GM19468 (cell line): ENCODE measurements at regions not wholly inside any gene's neighbourhood (a gene's known extent, or its start where the extent isn't known, plus 50 kb on each side); places are given as distances from the start of the nearest gene placed in this dataset.
"Not testable (repeated sequence)": the region's sequence is repeated elsewhere in the genome, so short reads cannot be mapped to it uniquely, and the experiment has no call there.

ENCODE experiments used
- ATAC-seq: cut with Tn5 transposase; IDR thresholded peaks from one replicate; pipeline ENCODE4 v1.9.1; 2021; ENCODE audit warnings: mild to moderate bottlenecking, moderate library complexity, moderate number of reproducible peaks; ENCODE audit not compliant: unreplicated experiment; ENCODE audit errors: extremely low read depth

DNA sequence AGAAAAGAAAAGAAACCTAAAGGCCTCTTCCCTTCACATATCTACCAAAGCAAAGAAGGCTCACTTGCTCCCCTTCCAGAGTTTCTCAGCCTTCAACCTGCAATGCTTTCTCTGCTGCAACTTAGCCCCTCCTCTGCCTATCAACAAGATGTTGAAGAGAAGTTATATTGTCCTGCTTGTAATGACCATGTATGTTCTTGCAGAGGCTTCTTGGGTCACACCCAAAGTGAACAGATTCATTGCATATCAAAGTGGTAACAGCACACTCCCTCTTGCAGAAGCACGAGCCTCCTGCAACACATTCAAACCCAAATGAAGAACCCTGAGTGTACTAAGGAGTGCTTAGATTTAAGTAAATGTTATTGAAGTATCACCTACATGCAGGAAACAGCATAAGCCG lies 494.3 kb downstream of the NTRK2 start:
- ATAC-seq, result no peak

DNA sequence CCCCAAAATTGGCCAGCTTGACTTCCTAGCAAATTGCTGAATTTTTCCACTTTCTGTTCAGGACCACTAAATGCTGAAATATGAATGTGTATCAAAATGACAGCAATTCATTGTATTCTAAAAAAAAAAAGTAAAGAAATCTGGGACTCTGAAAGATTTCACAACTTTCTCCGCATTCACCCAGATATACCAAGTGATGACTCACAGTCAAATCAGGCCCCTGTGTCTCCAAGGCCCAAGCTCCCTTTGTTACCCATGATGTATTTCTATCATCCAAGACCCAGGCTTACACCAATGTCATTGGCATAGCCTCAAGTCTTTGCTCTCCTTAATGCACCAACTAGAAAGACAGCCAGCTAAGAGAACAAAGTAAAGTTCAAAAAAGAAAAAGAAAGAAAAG lies 493.9 kb downstream of the NTRK2 start:
- no peak for ATAC-seq

DNA sequence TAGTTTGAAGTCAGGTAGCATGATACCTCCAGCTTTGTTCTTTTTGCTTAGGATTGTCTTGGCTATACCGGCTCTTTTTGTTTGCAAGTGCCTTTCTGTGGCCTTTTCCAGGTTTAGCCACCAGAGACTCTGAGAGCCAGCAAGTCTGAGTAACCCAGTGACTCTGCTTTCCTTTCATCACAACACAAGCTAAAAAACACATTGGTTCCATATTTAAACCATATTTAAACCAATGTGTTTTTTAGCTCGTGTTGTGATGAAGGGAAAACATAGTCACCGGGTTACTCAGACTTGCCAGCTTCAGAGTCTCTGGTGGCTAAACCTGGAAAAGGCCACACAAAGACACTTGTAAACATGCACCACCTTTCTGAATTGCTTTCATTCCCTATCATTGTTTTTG lies 493.3 kb downstream of the NTRK2 start:
- ATAC-seq, result no peak

- ATAC-seq, result not testable (repeated sequence)
These were observed 491.4 kb downstream of the NTRK2 start for GRCh38 chr9:85160944-85161343.

- no peak for ATAC-seq
These were observed 489.0 kb downstream of the NTRK2 start for GRCh38 chr9:85158512-85158911.

- ATAC-seq, result no peak
These were observed 488.2 kb downstream of the NTRK2 start for GRCh38 chr9:85157772-85158171.

- no peak for ATAC-seq
These were observed 487.1 kb downstream of the NTRK2 start for GRCh38 chr9:85156652-85157051.

- no peak for ATAC-seq
These were observed 485.8 kb downstream of the NTRK2 start for GRCh38 chr9:85155352-85155751.

GRCh38 chr9:85151741-85152140 lies 482.2 kb downstream of the NTRK2 start:
- ATAC-seq, result no peak

DNA sequence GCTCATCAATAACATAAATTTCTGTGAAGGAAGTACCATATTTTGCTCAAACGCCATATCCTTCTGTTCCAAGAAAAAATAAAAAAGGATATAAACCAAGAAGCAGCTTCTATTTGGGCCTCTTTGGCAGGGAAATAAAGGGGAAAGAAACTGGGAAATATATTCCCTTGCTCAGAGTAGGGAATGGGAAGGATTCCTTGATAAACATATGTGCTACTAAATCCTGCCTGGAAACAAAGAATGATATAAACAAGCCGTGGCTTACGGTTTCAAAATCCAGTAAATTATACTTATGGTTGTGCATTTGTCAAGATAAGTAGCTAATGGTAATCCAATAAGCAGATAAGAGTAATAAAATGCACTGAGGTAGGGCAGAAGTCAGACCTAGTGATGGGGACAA lies 481.6 kb downstream of the NTRK2 start:
- no peak for ATAC-seq

DNA sequence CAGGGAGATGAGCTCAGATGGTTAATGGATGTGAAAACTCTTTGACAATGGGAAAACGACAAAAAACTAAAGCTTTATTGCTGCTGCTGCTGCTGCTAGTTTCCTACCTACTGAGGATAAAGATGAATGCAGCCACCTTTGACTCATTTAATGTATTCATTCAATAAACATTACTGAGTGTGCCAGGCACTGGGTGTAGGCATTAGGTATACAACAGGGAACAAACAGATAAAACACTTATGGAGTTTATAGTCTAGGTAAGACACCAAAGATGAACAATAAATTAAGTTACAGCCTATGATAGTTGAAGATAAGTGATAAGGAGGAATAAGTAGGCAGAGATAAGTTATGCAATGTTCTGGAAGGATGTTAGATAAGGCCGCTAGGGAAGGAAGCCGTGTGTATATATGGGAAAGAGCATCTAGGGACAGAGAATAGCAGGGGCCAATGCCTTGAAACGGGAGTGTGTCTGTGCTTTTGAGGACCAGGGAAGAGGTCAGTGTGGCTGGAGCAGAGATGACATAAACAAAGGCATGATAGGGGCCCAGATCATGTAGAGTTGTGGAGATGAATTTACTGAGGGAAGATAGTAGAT lies 477.6 kb downstream of the NTRK2 start:
- no peak for ATAC-seq

DNA sequence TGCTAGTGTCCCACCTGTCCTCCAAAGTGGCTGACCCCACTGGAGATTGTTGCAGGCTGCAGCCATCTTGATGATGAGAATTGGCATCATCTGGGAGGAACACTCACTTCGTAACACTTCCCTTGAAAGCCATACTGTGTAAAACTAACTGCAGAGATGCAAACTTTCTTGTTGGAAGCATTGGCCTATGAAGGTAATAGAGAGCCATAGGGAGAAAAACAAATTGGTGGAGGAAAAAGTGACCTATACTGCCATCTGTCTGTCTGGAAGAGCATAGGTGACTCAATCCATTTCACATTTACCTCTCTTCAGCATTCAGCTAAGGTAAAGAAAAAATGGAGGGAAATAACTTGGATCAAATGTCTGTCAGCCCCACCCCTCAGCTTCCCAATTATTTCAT lies 473.4 kb downstream of the NTRK2 start:
- no peak for ATAC-seq

- ATAC-seq, result no peak
These were observed 473.0 kb downstream of the NTRK2 start for GRCh38 chr9:85142496-85142911.

- ATAC-seq, result no peak
These were observed 468.2 kb downstream of the NTRK2 start for GRCh38 chr9:85137696-85138095.

GRCh38 chr9:85136987-85137386 lies 467.5 kb downstream of the NTRK2 start:
- ATAC-seq, result no peak

GRCh38 chr9:85136507-85136906 lies 467.0 kb downstream of the NTRK2 start:
- no peak for ATAC-seq

GRCh38 chr9:85130764-85131163 lies 461.2 kb downstream of the NTRK2 start:
- ATAC-seq, result no peak

DNA sequence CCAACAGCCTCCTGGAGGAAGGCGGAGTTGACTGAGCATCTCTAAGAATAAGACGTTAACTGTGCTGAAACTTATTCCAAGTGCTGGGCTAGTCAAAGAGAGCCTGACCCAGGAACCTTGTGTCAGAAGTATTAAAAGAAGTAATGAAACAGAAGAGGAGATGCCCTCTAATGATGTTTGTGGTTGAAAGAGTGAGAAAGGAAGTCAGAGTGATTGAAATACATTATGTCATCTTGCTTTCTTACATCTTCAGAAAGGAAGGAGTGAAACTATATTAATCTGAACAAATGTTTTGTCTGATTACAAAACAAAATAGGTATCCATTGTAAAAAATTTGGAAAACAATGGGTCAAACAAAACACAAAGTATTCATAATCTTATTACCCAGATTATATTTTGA lies 460.7 kb downstream of the NTRK2 start:
- no peak for ATAC-seq

- ATAC-seq, result no peak
These were observed 460.0 kb downstream of the NTRK2 start for GRCh38 chr9:85129514-85129913.

DNA sequence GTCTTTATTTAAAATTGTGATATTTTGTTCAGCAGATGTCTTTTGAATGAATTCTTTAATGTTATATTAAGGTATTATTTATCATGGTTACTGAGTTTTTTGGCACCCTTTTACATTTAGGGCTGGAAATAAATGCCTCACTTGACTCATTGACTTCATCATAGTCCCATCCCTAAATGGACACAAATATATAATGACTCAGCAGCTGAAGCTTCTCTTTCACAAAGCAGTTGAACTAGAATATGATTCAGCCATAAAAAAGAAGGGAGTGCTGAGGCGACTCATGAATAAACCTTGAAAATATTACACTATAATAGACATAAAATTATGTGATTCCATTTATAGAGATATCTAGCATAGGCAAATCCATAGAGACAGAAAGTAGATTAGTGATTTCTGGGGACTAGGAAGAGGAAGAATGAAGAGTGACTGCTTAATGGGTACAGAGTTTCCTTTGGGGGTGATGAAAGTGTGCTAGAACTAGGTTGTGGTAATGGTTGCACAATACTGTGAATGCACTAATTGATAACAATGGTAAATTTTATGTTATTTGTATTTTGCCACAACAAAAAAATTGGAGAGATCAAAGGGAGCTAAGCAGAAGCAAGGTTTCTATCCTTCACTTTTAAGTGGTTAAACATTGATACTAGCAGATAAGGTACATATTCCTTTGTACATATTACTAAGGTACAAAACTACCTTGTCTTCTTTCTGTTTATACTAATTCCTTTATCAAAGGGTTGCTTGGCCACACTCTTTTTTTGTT lies 449.6 kb downstream of the NTRK2 start:
- ATAC-seq, result no peak

GRCh38 chr9:85117831-85118230 lies 448.3 kb downstream of the NTRK2 start:
- no peak for ATAC-seq

GRCh38 chr9:85115473-85115872 lies 445.9 kb downstream of the NTRK2 start:
- no peak for ATAC-seq
